DND-41 (cell line): ENCODE measurements at regions not wholly inside any gene's neighbourhood (a gene's known extent, or its start where the extent isn't known, plus 50 kb on each side); places are given as distances from the start of the nearest gene placed in this dataset.

Experiments
- EZH2 ChIP-seq: IDR thresholded peaks from 3 replicates; pipeline ENCODE4 v1.6.1; 2012; ENCODE audit warnings: borderline replicate concordance, low read depth, mild to moderate bottlenecking, moderate library complexity, low read length, inconsistent platforms; ENCODE audit not compliant: severe bottlenecking
- TF ChIP-seq, protein P1 (sequence below): IDR thresholded peaks from 2 replicates; pipeline ENCODE4 v1.5.1; 2012; ENCODE audit warnings: borderline replicate concordance, low read length, moderate library complexity, mild to moderate bottlenecking; ENCODE audit not compliant: poor library complexity, severe bottlenecking; ENCODE audit errors: extremely low read depth

DNA sequence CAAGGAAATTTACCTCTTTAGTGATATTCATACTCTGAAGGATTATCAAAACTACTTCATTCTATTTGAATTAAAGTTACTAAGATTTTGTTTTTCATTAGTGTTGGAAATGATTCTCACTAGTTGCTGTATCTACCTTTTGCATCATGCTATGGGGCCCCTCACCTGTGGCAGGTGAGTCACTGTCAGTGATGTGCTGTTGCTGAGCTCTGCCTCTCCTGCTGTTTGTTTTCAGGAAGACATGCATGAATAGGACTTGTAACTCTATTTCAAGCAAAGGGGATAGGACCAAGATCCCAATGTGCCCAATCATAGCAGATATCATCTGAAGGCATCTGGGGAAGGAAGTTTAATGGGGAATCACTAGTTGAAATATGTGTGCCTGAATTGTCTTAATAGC is 57.4 kb upstream of the AGR3 start:
- TF ChIP-seq, protein P1, sequence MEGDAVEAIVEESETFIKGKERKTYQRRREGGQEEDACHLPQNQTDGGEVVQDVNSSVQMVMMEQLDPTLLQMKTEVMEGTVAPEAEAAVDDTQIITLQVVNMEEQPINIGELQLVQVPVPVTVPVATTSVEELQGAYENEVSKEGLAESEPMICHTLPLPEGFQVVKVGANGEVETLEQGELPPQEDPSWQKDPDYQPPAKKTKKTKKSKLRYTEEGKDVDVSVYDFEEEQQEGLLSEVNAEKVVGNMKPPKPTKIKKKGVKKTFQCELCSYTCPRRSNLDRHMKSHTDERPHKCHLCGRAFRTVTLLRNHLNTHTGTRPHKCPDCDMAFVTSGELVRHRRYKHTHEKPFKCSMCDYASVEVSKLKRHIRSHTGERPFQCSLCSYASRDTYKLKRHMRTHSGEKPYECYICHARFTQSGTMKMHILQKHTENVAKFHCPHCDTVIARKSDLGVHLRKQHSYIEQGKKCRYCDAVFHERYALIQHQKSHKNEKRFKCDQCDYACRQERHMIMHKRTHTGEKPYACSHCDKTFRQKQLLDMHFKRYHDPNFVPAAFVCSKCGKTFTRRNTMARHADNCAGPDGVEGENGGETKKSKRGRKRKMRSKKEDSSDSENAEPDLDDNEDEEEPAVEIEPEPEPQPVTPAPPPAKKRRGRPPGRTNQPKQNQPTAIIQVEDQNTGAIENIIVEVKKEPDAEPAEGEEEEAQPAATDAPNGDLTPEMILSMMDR: no peak
- no peak for TF ChIP-seq EZH2
